NCI-H2081 (cell line): ENCODE measurements at regions not wholly inside any gene's neighbourhood (a gene's known extent, or its start where the extent isn't known, plus 50 kb on each side); places are given as distances from the start of the nearest gene placed in this dataset.

Experiments used
- DNase-seq, 2 experiments: peaks; one replicate each; lab custom pipeline; 2025; lab: John Stamatoyannopoulos, UW

DNA sequence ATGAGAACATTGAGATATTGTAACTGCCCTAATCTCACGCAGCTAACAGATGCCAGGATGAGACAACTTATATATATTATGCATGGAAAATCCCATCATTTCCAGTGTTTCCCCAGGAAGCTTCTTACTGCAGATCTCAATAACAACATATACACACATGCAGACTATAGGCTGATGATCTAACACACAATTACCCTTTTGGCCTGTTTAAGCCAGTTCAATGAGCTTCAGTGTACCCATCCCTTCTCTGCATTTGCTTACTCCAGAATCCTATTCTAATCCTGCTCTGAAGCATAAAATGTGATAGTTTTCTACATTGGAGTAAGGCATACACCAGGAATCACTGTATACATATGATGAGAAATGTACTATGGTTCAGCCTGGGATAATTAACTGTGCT lies 489.4 kb downstream of the SUCLA2 start:
- DNase-seq = no peak

DNA sequence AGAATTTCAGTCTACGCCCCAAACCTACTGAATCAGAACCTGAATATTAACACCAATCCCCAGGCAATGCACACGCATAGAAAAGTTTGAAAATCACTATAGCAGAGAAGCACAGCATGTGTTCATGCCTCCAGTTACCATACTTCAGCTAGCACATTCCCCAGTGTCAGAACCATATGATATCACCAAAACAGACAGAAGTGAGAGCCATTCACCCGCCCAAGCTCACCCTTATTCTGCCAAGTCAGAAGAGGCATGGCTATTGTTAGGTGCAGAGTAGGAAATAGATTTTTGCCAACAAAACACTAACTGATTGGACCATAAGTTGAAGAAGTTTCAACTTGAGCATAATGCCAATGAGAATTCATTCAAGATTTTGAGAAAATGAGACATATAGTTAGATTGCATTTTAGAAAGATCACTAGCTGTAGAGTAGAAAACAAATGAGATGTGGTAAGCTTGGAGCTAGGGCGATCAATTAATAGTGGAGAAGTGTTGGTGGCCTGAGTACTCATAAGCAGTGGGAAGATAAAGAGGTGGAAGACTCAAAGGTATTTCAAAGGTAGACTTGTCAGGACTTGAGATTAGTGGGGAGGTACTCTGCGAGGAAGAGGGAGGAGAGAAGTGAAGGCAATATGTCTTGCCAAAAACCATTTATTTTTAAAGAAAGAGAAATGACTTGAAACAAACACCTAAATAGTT lies 492.4 kb downstream of the SUCLA2 start:
- DNase-seq = no peak

- no peak for DNase-seq
These were observed 497.6 kb downstream of the SUCLA2 start for GRCh38 chr13:47503475-47503874.

DNA sequence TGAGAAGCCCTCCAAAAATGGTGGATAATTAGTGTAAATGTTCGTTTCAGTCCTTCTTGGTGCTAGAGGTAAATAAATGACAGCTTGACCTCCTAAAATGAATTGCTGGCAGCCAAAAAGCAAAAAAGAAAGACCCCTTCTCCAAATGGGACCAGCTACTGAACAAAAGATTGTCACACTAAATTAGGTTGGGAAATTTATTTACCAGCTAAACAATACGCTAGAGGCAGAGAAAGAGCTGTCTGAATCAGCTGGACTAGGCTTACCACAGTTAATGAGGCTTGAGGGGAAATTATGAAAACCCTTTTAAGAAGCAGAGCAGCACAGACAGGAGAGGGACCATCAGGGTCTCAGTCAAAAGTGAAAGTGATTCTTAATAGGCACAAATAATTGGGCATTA lies 498.9 kb downstream of the SUCLA2 start:
- DNase-seq = no peak

GRCh38 chr13:47499358-47500150 lies 501.5 kb downstream of the SUCLA2 start:
- no peak for DNase-seq

DNA sequence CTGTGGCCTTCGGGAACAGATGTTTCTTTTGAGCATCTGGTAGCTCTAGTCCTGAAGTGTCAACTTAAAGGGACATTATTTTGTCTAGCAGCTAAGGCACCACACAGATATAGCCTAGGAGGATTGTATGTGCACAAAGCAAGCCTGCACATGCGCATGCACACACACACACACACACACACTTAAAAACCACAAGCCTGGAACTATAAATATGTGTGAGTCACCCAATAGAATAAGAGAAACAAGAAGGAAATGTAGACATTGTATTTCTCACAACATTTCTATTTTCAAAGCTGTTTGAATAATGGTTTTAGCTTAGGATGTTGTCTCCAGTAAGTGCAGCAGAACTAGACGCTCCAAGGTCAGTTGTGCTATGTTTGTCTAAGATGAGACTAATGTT lies 516.5 kb downstream of the SUCLA2 start:
- DNase-seq = peak; percentile 13 to 52

DNA sequence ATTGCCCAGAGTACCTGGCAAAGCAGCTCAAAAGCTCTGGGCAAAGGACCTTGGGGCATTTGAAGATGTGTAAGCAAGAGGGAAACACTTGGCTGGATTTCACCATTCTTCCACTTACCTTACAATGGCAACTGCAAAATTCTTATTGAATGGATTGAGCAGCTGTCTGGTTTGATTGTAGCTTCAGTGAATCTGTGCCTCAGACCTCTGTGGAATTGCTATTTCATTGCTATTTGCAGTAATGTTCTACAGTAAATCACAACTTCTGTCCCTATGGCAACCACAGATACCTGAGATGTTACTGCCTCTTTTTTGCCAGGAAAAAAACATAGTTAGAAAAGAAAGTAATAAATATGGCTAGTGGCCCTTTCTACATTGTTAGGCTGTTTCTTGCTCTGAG lies 519.5 kb downstream of the SUCLA2 start:
- DNase-seq = no peak

DNA sequence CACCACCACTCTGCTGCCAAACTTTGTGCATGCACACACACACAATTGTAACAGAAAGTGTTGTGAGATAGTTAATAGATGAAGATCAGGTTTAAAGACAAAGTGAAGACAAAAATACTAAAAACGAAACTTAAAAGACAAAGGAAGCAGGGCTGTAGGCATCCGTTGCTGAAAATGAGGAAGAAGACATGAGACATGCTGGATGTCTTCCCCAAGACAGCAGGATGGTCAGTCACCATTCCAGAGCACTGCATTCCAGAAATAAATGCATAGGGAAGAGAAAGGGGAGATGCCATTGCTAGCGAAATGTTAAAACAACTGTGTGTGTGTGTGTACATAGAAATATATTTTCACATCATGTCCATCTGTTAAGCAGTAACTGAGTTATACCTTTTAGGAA lies 520.1 kb downstream of the SUCLA2 start:
- DNase-seq = no peak

GRCh38 chr13:47480121-47480520 lies 521.0 kb downstream of the SUCLA2 start:
- no peak for DNase-seq

DNA sequence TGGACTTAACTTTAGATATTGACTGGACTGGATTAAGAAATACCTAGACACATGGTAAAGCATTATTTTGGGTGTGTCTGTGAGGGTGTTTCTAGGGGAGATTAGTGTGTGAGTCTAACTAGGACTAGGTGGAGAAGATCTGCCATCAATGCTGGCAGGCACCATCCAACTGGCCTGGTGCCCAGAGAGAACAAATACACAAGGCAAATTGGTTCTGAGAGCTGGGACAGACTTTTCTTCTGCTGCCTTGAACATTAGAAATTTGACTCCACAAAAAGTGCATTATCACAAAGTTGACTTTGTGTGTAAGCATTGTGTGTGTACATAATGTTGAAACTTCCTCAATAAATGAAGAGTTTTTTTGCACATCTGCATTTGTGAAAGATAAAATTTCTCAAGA lies 522.1 kb downstream of the SUCLA2 start:
- DNase-seq = peak in 1 of 2 experiments; percentile 37

DNA sequence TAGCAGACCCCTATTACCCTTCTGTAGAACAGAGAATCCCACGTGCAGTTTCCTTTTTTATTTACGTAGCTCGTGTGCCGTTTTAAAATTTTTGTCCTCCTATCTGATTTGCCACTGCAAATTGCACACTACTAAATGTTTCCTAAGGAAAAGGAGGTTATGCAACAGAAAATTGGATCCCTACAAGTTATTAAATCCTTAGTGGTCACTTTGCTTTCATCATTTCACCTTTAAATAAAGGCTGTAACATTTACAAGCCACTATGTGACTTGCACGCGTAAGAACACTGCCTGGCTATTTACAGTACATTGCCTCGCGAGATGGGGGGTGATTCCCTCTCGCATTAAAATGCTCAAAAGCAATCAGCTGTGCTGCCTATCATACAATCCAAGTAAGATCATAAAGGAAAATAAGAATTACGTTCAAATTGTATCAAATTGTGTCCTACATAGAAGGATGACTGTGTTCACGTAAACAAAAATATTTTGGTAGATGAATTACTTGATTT lies 525.6 kb downstream of the SUCLA2 start:
- DNase-seq = no peak

- no peak for DNase-seq
These were observed 526.2 kb downstream of the SUCLA2 start for GRCh38 chr13:47474839-47475238.

DNA sequence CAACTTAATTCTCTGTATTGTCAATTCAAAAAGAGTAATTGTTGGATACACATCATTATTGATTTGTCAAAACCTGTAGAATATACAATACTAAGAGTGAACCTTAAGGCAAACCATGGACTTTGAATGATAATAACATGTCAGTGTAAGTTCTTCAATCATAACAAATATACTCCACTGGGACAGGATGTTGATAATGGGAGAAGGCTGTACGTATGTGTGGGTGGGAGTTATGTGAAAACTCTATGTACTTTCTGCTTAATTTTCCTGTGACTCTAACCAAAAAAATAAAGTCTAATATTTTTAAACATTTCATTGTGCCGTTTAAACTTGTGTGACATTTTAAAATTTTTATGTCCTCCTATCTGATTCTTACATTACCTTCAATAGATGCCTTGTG lies 526.7 kb downstream of the SUCLA2 start:
- DNase-seq = no peak

- no peak for DNase-seq
These were observed 528.6 kb downstream of the SUCLA2 start for GRCh38 chr13:47472516-47472915.

- no peak for DNase-seq
These were observed 537.3 kb downstream of the SUCLA2 start for GRCh38 chr13:47463726-47464125.

GRCh38 chr13:47463002-47463401 lies 538.1 kb downstream of the SUCLA2 start:
- no peak for DNase-seq

GRCh38 chr13:47461816-47462215 lies 539.3 kb downstream of the SUCLA2 start:
- DNase-seq = no peak

DNA sequence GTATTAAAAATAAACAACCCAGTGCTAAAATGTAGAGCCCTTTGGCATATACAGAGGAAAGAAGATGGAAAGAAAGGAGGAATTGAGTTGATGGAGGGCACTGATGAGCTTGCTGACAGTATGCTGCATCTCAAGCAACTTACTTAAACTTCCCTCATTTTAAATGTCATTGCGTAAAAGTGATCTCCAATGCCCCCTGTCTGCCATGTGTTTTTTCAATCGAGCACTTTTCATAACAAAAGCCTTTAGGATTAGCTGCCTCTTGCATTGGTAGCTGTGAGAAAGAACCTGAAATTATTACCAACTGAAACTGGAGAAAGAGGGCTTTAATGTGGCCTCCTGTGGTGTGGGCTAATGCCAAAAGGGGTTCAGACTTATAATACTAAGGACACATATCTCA lies 541.6 kb downstream of the SUCLA2 start:
- no peak for DNase-seq

DNA sequence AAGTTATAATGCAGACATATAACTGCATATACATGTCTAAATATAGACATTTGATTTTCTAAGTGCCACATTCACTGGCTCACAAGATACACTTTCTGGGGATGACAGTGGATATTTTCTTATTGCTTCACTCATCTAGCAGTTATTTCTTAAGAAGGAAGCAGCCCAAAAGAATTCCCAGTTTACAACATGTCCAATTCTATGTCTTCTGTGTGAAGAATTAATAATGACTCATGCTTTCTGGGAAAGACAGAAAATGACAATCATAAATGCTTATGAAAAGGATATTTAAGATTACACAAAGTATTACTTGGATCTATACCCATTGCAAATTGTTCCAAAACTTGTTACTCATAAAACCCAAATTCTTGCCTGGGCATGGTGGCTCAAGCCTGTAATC lies 543.4 kb downstream of the SUCLA2 start:
- no peak for DNase-seq

DNA sequence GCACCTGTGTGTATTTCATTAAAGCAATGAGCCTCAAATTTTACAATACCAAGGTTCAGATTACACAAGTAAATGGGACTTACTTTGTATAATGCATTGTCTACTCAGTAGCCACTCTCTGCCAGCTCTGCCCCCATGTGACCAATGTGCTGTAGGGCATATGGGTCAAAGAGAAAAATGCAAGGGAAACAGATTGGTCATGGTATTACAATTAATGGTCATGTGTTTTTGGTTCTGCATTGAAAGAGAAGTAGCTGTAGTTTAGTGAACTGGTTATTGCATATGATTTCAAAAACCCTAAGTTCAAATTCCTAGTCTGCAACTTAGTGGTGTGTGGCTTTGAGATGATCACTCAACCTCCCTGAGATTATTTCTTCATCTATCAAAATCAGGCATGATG lies 545.4 kb downstream of the SUCLA2 start:
- DNase-seq = no peak

GRCh38 chr13:47454986-47455385 lies 546.1 kb downstream of the SUCLA2 start:
- no peak for DNase-seq

DNA sequence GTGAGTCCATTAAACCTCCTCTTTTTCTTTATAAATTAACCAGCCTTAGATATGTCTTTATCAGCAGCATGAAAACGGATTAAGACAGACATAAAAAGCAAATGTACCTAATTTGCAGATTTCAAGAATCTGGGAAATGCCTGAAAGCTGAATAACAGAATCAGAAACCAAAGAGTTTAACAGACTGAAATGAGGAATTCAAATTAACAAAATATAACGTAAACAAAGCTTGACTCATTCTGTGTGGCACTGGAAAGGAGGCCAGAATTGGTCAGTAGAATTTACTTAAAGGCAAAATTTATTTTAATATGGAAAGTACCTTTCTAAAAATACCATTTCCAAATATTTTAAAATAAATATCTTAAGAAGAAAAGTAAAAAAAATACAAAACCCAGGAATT lies 540.6 kb upstream of the HTR2A start:
- no peak for DNase-seq

DNA sequence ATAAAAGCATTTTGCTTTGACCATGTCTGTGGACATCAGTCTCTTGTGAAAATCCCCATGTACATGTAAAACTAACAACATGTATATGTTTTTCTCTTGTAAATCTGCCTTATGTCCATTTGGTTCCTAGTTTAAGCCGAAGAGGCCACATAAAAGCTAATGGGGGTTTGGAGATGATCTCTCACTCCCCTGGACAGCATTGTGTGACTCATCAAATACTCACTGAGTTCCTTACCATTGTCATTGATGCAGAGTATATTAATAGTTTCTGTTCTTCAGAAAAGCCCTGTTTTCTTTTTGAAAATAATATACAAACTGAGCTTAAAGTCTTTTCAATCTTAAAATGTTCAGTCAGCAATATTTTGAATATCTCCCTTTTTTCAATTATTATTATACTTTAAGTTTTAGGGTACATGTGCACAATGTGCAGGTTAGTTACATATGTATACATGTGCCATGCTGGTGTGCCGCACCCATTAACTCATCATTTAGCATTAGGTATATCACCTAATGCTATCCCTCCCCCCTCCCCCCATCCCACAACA lies 536.7 kb upstream of the HTR2A start:
- no peak for DNase-seq
